HEK293 (cell line): ENCODE measurements at regions not wholly inside any gene's neighbourhood (a gene's known extent, or its start where the extent isn't known, plus 50 kb on each side); places are given as distances from the start of the nearest gene placed in this dataset.

Source experiments
- CTCF ChIA-PET: fragments of 350-600 bp; formaldehyde crosslinking; extraction: SDS; loops from one replicate; lab custom pipeline; 2021; ENCODE audit warnings: antibody characterized with exemption; lab: Yijun Ruan, JAX
- POLR2A ChIA-PET: fragments of 300-600 bp; formaldehyde crosslinking; extraction: SDS; loops from one replicate; lab custom pipeline; 2020; ENCODE audit warnings: antibody characterized with exemption, inconsistent platforms; lab: Yijun Ruan, JAX
- H3K27ac ChIP-seq: fragments of 200-500 bp; sonication (Bioruptor generic); 2 replicates; pipeline ENCODE4 v1.5.1; 2014; ENCODE audit warnings: low read depth, low read length, control low read depth, inconsistent platforms; ENCODE audit errors: extremely low read depth
- H3K36me3 ChIP-seq, 2 experiments: fragments of 200-500 bp in 1 of 2; sonication (Bioruptor generic) in 1 of 2; 1 replicate in 1 of 2; 2 replicates in 1 of 2; pipeline ENCODE4 v1.5.1; 2014 to 2017; ENCODE audit warnings: inconsistent platforms in 2 of 2, low read length in 2 of 2; ENCODE audit not compliant: control insufficient read depth in 2 of 2, insufficient read depth in 1 of 2
- H3K4me1 ChIP-seq: fragments of 200-500 bp; sonication (Bioruptor generic); 2 replicates; pipeline ENCODE4 v1.5.1; 2014; ENCODE audit warnings: mild to moderate bottlenecking, low read length, inconsistent platforms; ENCODE audit not compliant: control insufficient read depth, insufficient read depth
- H3K4me3 ChIP-seq: 2 replicates; pipeline ENCODE4 v1.5.1; 2011; ENCODE audit warnings: low read depth, mild to moderate bottlenecking, control low read depth, low read length, moderate library complexity
- H3K9me3 ChIP-seq: fragments of 200-500 bp; sonication (Bioruptor generic); 2 replicates; pipeline ENCODE4 v1.5.1; 2014; ENCODE audit warnings: low read depth, low read length, inconsistent platforms; ENCODE audit not compliant: control insufficient read depth, insufficient read depth
- CTCF ChIP-seq: fragments of 450-650 bp; formaldehyde crosslinking; IDR thresholded peaks from 2 replicates; pipeline ENCODE4 v1.5.1; 2016; ENCODE audit warnings: missing biosample characterization, missing genetic modification characterization
- KLF16 ChIP-seq: fragments of 450-650 bp; formaldehyde crosslinking; IDR thresholded peaks from 2 replicates; pipeline ENCODE4 v1.5.1; 2017; ENCODE audit warnings: missing biosample characterization, missing genetic modification characterization
- OSR2 ChIP-seq: fragments of 450-650 bp; formaldehyde crosslinking; IDR thresholded peaks from 2 replicates; pipeline ENCODE4 v1.5.1; 2016; ENCODE audit warnings: missing biosample characterization, missing genetic modification characterization
- OVOL3 ChIP-seq: fragments of 450-650 bp; formaldehyde crosslinking; IDR thresholded peaks from 2 replicates; pipeline ENCODE4 v1.5.1; 2016; ENCODE audit warnings: missing biosample characterization, missing genetic modification characterization
- SP2 ChIP-seq: fragments of 450-650 bp; formaldehyde crosslinking; IDR thresholded peaks from 2 replicates; pipeline ENCODE4 v1.5.1; 2016; ENCODE audit warnings: missing biosample characterization, missing genetic modification characterization
- ZFP41 ChIP-seq: fragments of 450-650 bp; formaldehyde crosslinking; IDR thresholded peaks from 2 replicates; pipeline ENCODE4 v1.5.1; 2016; ENCODE audit warnings: missing biosample characterization, missing genetic modification characterization, borderline replicate concordance
- ZNF18 ChIP-seq: fragments of 450-650 bp; formaldehyde crosslinking; IDR thresholded peaks from 2 replicates; pipeline ENCODE4 v1.5.1; 2016; ENCODE audit warnings: missing biosample characterization, missing genetic modification characterization
- ZNF184 ChIP-seq: fragments of 450-650 bp; IDR thresholded peaks from 2 replicates; pipeline ENCODE4 v1.5.1; 2018; ENCODE audit warnings: missing biosample characterization, mild to moderate bottlenecking, missing genetic modification characterization
- ZNF404 ChIP-seq: fragments of 450-650 bp; formaldehyde crosslinking; IDR thresholded peaks from 2 replicates; pipeline ENCODE4 v1.5.1; 2017; ENCODE audit warnings: missing biosample characterization, missing genetic modification characterization
- ZNF416 ChIP-seq: fragments of 450-650 bp; formaldehyde crosslinking; IDR thresholded peaks from 2 replicates; pipeline ENCODE4 v1.5.1; 2016; ENCODE audit warnings: missing biosample characterization, missing genetic modification characterization
- ZNF501 ChIP-seq: fragments of 450-650 bp; formaldehyde crosslinking; IDR thresholded peaks from 2 replicates; pipeline ENCODE4 v1.5.1; 2016; ENCODE audit warnings: missing biosample characterization, missing genetic modification characterization
- ZNF514 ChIP-seq: fragments of 450-650 bp; formaldehyde crosslinking; IDR thresholded peaks from 2 replicates; pipeline ENCODE4 v1.5.1; 2016; ENCODE audit warnings: missing biosample characterization, missing genetic modification characterization
- ZNF585B ChIP-seq: fragments of 450-650 bp; formaldehyde crosslinking; IDR thresholded peaks from 2 replicates; pipeline ENCODE4 v1.5.1; 2016; ENCODE audit warnings: missing biosample characterization, missing genetic modification characterization
- ZNF600 ChIP-seq: fragments of 450-650 bp; formaldehyde crosslinking; IDR thresholded peaks from 2 replicates; pipeline ENCODE4 v1.5.1; 2016; ENCODE audit warnings: missing biosample characterization, missing genetic modification characterization
- ZNF654 ChIP-seq: fragments of 450-650 bp; formaldehyde crosslinking; IDR thresholded peaks from 2 replicates; pipeline ENCODE4 v1.5.1; 2016; ENCODE audit warnings: low read depth, missing biosample characterization, missing genetic modification characterization
- ZNF768 ChIP-seq: fragments of 450-650 bp; formaldehyde crosslinking; IDR thresholded peaks from 2 replicates; pipeline ENCODE4 v1.5.1; 2018; ENCODE audit warnings: missing biosample characterization, mild to moderate bottlenecking, missing genetic modification characterization
- TF ChIP-seq, protein P1 (sequence below): fragments of 450-650 bp; formaldehyde crosslinking; IDR thresholded peaks from 2 replicates; pipeline ENCODE4 v1.5.1; 2017; ENCODE audit warnings: missing biosample characterization, missing genetic modification characterization
- TF ChIP-seq, protein P2 (sequence below): fragments of 450-650 bp; formaldehyde crosslinking; optimal IDR thresholded peaks from 2 replicates; pipeline ENCODE3; 2016; ENCODE audit warnings: missing biosample characterization, mild to moderate bottlenecking, missing genetic modification characterization
- TF ChIP-seq, protein P3 (sequence below): fragments of 450-650 bp; formaldehyde crosslinking; IDR thresholded peaks from 2 replicates; pipeline ENCODE4 v1.5.1; 2016; ENCODE audit warnings: missing biosample characterization, missing genetic modification characterization, borderline replicate concordance

DNA sequence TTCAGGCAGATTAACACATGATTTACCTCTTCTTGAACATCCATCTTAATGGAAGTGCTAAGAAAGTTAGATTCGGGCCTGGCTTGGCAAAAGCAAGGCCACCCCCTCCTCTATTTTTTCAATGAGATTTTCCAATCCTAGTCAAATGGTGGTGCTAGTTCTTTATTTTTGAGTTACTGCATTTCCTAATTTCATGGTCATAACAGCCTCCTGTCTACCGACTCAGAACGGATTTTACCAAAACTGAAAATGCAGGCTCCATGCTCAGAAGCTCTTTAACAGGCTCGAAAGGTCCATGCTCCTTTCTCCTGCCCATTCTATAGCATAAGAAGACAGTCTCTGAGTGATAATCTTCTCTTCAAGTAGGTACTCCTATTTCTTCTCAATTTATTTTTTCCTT, 117.2 kb upstream of the ESR1 start:
- Histone ChIP-seq H3K36me3 (no peaks in the 10 kb centered on the region), H3K4me3 (no peak overlapping the region), H3K4me1 (0 out of 2 replicates have a peak, but pooled peaks cover 2% of the 10 kb centered on the region), H3K27ac (no peak overlapping the region), H3K9me3 (no peaks in the 10 kb centered on the region)
- POLR2A ChIA-PET = no interaction called here
- TF ChIP-seq, protein P1, sequence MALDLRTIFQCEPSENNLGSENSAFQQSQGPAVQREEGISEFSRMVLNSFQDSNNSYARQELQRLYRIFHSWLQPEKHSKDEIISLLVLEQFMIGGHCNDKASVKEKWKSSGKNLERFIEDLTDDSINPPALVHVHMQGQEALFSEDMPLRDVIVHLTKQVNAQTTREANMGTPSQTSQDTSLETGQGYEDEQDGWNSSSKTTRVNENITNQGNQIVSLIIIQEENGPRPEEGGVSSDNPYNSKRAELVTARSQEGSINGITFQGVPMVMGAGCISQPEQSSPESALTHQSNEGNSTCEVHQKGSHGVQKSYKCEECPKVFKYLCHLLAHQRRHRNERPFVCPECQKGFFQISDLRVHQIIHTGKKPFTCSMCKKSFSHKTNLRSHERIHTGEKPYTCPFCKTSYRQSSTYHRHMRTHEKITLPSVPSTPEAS = no peak
- TF ChIP-seq ZNF654 = 0 out of 2 replicates have a peak, but pooled peaks have one; percentile 13
- no peak for TF ChIP-seq ZNF768 (tag by site-specific recombination)
- no peak for TF ChIP-seq ZNF416 (tag by site-specific recombination)
- CTCF ChIA-PET = interaction anchor here (0.6 to 1.9 kb wide), 7 partner anchors 13 to 435 kb away, joined by 3 to 12 read pairs (median 5); no protein-coding TSS in a partner anchor

DNA sequence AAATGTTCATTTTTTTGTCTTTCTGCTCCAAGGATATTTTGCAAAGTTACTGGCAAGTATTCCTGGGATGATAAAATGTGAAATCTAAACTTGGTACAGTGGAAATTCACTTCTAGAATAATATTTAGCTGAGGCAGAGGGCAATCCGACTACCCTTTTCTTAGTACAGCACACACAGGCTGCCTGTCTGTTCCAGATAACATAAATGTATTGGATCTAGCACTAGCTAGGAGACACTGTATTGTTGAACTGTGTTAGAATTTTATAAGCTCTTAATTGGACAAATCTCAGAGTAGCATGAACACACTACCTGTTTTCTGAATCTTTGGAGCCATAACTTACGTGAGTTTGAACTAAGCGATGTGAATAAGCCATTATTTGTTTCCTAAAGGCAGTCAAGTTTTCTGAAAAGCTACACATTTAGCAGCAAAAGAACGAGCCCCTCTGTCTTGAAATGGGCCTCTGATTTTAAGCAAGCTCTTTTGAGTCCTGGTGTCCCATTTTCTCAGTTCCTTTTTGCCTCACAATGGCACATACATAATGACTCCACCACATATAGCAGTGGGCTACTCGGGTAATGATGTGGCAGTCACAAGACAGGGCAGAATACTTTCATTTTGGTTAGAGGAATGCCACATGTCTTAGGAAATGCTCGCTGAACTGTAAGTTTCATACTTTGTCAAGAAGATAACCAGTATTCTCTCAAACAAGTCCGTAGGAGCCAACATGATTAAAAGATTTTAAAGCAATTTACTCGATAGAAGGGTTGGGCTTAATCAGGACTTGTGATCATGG, 116.5 kb upstream of the ESR1 start:
- TF ChIP-seq ZNF514 (tag by site-specific recombination) (no peak), ZNF501 (no peak), SP2 (tag by site-specific recombination) (no peak), OSR2 (tag by site-specific recombination) (no peak), OVOL3 (no peak), ZFP41 (tag by site-specific recombination) (no peak), ZNF404 (tag by site-specific recombination) (no peak), ZNF18 (tag by site-specific recombination) (no peak), CTCF (tag by site-specific recombination) (no peak), ZNF184 (tag by site-specific recombination) (no peak), KLF16 (no peak), ZNF600 (tag by site-specific recombination) (no peak), ZNF585B (tag by site-specific recombination) (no peak)
- TF ChIP-seq, protein P2, sequence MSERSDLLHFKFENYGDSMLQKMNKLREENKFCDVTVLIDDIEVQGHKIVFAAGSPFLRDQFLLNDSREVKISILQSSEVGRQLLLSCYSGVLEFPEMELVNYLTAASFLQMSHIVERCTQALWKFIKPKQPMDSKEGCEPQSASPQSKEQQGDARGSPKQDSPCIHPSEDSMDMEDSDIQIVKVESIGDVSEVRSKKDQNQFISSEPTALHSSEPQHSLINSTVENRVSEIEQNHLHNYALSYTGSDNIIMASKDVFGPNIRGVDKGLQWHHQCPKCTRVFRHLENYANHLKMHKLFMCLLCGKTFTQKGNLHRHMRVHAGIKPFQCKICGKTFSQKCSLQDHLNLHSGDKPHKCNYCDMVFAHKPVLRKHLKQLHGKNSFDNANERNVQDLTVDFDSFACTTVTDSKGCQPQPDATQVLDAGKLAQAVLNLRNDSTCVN (tag by site-specific recombination) = no peak
- TF ChIP-seq, protein P3, sequence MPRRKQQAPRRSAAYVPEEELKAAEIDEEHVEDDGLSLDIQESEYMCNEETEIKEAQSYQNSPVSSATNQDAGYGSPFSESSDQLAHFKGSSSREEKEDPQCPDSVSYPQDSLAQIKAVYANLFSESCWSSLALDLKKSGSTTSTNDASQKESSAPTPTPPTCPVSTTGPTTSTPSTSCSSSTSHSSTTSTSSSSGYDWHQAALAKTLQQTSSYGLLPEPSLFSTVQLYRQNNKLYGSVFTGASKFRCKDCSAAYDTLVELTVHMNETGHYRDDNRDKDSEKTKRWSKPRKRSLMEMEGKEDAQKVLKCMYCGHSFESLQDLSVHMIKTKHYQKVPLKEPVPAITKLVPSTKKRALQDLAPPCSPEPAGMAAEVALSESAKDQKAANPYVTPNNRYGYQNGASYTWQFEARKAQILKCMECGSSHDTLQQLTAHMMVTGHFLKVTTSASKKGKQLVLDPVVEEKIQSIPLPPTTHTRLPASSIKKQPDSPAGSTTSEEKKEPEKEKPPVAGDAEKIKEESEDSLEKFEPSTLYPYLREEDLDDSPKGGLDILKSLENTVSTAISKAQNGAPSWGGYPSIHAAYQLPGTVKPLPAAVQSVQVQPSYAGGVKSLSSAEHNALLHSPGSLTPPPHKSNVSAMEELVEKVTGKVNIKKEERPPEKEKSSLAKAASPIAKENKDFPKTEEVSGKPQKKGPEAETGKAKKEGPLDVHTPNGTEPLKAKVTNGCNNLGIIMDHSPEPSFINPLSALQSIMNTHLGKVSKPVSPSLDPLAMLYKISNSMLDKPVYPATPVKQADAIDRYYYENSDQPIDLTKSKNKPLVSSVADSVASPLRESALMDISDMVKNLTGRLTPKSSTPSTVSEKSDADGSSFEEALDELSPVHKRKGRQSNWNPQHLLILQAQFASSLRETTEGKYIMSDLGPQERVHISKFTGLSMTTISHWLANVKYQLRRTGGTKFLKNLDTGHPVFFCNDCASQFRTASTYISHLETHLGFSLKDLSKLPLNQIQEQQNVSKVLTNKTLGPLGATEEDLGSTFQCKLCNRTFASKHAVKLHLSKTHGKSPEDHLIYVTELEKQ (tag by site-specific recombination) = no peak
- Histone ChIP-seq H3K36me3 (no peaks in the 10 kb centered on the region), H3K27ac (no peak overlapping the region), H3K4me3 (no peak overlapping the region), H3K4me1 (0 out of 2 replicates have a peak, but pooled peaks cover 2% of the 10 kb centered on the region), H3K9me3 (no peaks in the 10 kb centered on the region)
- CTCF ChIA-PET = interaction anchor here (0.6 to 1.9 kb wide), 9 partner anchors 12 to 434 kb away, joined by 3 to 12 read pairs (median 5); no protein-coding TSS in a partner anchor
- POLR2A ChIA-PET = no interaction called here
